ENCODE measurements at regions not wholly inside any gene's neighbourhood (a gene's known extent, or its start where the extent isn't known, plus 50 kb on each side); places are given as distances from the start of the nearest gene placed in this dataset.

DNA sequence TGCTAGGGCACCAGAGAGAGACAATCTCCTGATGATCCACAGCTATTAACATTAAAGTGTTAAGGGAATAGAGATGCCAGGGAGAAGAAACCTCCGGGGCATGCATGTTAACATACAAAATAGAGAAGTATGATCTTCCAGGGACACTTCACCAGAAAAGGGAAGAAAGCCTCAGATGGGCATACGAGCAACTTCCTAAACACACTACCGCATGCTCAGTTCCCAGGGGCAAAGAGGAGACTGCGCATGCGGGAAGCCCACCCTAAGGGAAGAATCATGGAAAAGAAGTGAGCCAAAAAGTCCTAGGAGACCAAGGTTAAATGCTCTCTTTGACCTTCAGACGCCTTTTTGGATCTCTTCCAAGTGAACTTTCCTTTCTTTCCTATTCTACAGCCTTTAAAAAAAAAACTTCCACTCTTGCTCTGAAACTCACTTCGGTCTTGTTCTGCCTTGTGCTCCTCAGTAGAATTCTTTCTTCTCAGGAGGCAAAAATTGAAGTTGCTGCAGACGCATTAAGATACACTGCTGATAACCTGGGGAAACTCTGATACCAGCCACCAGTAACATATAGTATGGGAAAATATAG, 1211.3 kb downstream of the REEP3 start:
- TF ChIP-seq CTCF (IDR thresholded peaks at IDR 0.05) (no peak), POLR2A (IDR thresholded peaks at IDR 0.05) (no peak)

All from Peyer's patch (tissue), 4 donors.